GM23338 (cell line): ENCODE measurements at regions not wholly inside any gene's neighbourhood (a gene's known extent, or its start where the extent isn't known, plus 50 kb on each side); places are given as distances from the start of the nearest gene placed in this dataset.

Source experiments
- ATAC-seq: fragments of 200-7000 bp; cut with Tn5 transposase; 3 replicates; pipeline ENCODE4 v1.9.1; 2020
- DNase-seq: peaks from one replicate; pipeline ENCODE4 v3.0.0-alpha.2; 2015; ENCODE audit warnings: low spot score
- H2AFZ ChIP-seq: fragments of 200-600 bp; sonication (generic); 2 replicates; pipeline ENCODE4 v1.8.0; 2016; ENCODE audit warnings: antibody characterized with exemption, mild to moderate bottlenecking, moderate library complexity
- H3F3A ChIP-seq: fragments of 200-600 bp; sonication (generic); replicated peaks from 2 replicates; pipeline ENCODE4 v1.8.0; 2017; ENCODE audit warnings: antibody characterized with exemption, mixed run types, low read depth
- H3K27ac ChIP-seq: fragments of 200-600 bp; sonication (generic); 2 replicates; pipeline ENCODE4 v1.6.1; 2016; ENCODE audit warnings: low read depth
- H3K27me3 ChIP-seq: fragments of 200-600 bp; sonication (generic); 2 replicates; pipeline ENCODE4 v1.8.0; 2016; ENCODE audit warnings: mild to moderate bottlenecking, mixed run types, moderate library complexity; ENCODE audit not compliant: insufficient read depth
- H3K36me3 ChIP-seq: fragments of 200-600 bp; sonication (generic); 2 replicates; pipeline ENCODE4 v1.8.0; 2016; ENCODE audit warnings: mild to moderate bottlenecking; ENCODE audit not compliant: insufficient read depth
- H3K4me1 ChIP-seq: fragments of 200-600 bp; sonication (generic); 2 replicates; pipeline ENCODE4 v1.8.0; 2016; ENCODE audit warnings: mild to moderate bottlenecking, moderate library complexity; ENCODE audit not compliant: insufficient read depth
- H3K4me2 ChIP-seq: fragments of 200-600 bp; sonication (generic); 2 replicates; pipeline ENCODE4 v1.7.1; 2017; ENCODE audit warnings: mixed run types
- H3K4me3 ChIP-seq: fragments of 200-600 bp; sonication (generic); 2 replicates; pipeline ENCODE4 v1.6.1; 2016; ENCODE audit warnings: mixed run types
- H3K79me2 ChIP-seq: fragments of 200-600 bp; sonication (generic); replicated peaks from 2 replicates; pipeline ENCODE4 v1.8.0; 2017; ENCODE audit warnings: mild to moderate bottlenecking; ENCODE audit not compliant: insufficient read depth
- H3K9me2 ChIP-seq: fragments of 200-600 bp; sonication (generic); 2 replicates; pipeline ENCODE4 v1.8.0; 2017; ENCODE audit not compliant: insufficient read depth
- H4K20me1 ChIP-seq: fragments of 200-600 bp; sonication (generic); replicated peaks from 2 replicates; pipeline ENCODE4 v1.8.0; 2017; ENCODE audit warnings: mild to moderate bottlenecking; ENCODE audit not compliant: insufficient read depth
- H3K27ac Mint-ChIP-seq: 2 replicates; pipeline ENCODE4 v1.8.0; 2020; ENCODE audit warnings: inconsistent platforms, mild to moderate bottlenecking, moderate library complexity, mixed read lengths
- H3K27me3 Mint-ChIP-seq: 3 replicates; pipeline ENCODE4 v1.8.0; 2022; ENCODE audit warnings: low read depth, mild to moderate bottlenecking, moderate library complexity, mixed read lengths, inconsistent platforms; ENCODE audit not compliant: insufficient read depth, poor library complexity
- H3K36me3 Mint-ChIP-seq: 3 replicates; pipeline ENCODE4 v1.8.0; 2021; ENCODE audit warnings: low read depth, mild to moderate bottlenecking, inconsistent platforms, moderate library complexity, mixed read lengths
- H3K4me1 Mint-ChIP-seq: 3 replicates; pipeline ENCODE4 v1.8.0; 2020; ENCODE audit warnings: mild to moderate bottlenecking, inconsistent platforms, mixed read lengths
- H3K4me3 Mint-ChIP-seq: 3 replicates; pipeline ENCODE4 v1.8.0; 2021; ENCODE audit warnings: moderate library complexity, mild to moderate bottlenecking, inconsistent platforms, mixed read lengths
- H3K9me3 Mint-ChIP-seq: 3 replicates; pipeline ENCODE4 v1.8.0; 2020; ENCODE audit warnings: moderate library complexity, mild to moderate bottlenecking, inconsistent platforms, mixed read lengths
- CREB1 ChIP-seq: fragments of 250-450 bp; sonication (Bioruptor Pico); IDR thresholded peaks from 2 replicates; pipeline ENCODE4 v1.5.0; 2020; ENCODE audit warnings: low read depth, mild to moderate bottlenecking, moderate library complexity
- EZH2 ChIP-seq: fragments of 200-600 bp; sonication (generic); IDR thresholded peaks from one replicate; pipeline ENCODE4 v1.8.0; 2017; ENCODE audit warnings: antibody characterized with exemption, mild to moderate bottlenecking, low read depth; ENCODE audit not compliant: unreplicated experiment
- EZH2phosphoT487 ChIP-seq: fragments of 200-600 bp; sonication (generic); IDR thresholded peaks from one replicate; pipeline ENCODE4 v1.8.1; 2018; ENCODE audit warnings: antibody characterized with exemption; ENCODE audit not compliant: unreplicated experiment
- JUNB ChIP-seq: IDR thresholded peaks from one replicate; pipeline ENCODE4 v1.6.1; 2016; ENCODE audit warnings: antibody characterized with exemption; ENCODE audit not compliant: unreplicated experiment
- NANOG ChIP-seq: IDR thresholded peaks from 2 replicates; pipeline ENCODE4 v1.6.1; 2016; ENCODE audit warnings: antibody characterized with exemption, borderline replicate concordance
- POLR2AphosphoS5 ChIP-seq: IDR thresholded peaks from 2 replicates; pipeline ENCODE4 v1.6.1; 2016; ENCODE audit warnings: antibody characterized with exemption, low read depth
- REST ChIP-seq: IDR thresholded peaks from one replicate; pipeline ENCODE4 v1.6.1; 2018; ENCODE audit warnings: antibody characterized with exemption; ENCODE audit not compliant: unreplicated experiment
- STAT1 ChIP-seq: IDR thresholded peaks from one replicate; pipeline ENCODE4 v1.6.1; 2016; ENCODE audit warnings: antibody characterized with exemption; ENCODE audit not compliant: unreplicated experiment
- ZNF331 ChIP-seq: fragments of 250-450 bp; sonication (Bioruptor Pico); IDR thresholded peaks from 2 replicates; pipeline ENCODE4 v1.5.0; 2020; ENCODE audit warnings: low read depth, mild to moderate bottlenecking, moderate library complexity
- TF ChIP-seq, protein P1 (sequence below), 2 experiments: fragments of 200-600 bp in 1 of 2; sonication (generic) in 1 of 2; conservative IDR thresholded peaks; 2 replicates each; pipeline versions ENCODE4 v1.5.1 to v1.6.1; 2016 to 2017; ENCODE audit warnings: antibody characterized with exemption in 2 of 2, low read depth in 2 of 2, mild to moderate bottlenecking in 2 of 2, moderate library complexity in 1 of 2
- TF ChIP-seq, protein P2 (sequence below): IDR thresholded peaks from 2 replicates; pipeline ENCODE4 v1.6.1; 2016; ENCODE audit warnings: antibody characterized with exemption

GRCh38 chr11:80293293-80293692 is 852.5 kb upstream of the TENM4 start:
- Histone ChIP-seq H2AFZ (no peak overlapping the region), H3K4me3 (no peak overlapping the region), H3K27ac (no peak overlapping the region), H3K27me3 (no peaks in the 10 kb centered on the region), H3K79me2 (no peaks in the 10 kb centered on the region), H3F3A (no peaks in the 10 kb centered on the region), H3K4me1 (no peaks in the 10 kb centered on the region; the same call in 1 of the 2 replicates), H3K9me2 (peaks cover 1% of the 10 kb centered on the region; the same call in 1 of the 2 replicates), H3K4me2 (no peak overlapping the region), H3K36me3 (no peaks in the 10 kb centered on the region), H4K20me1 (no peaks in the 10 kb centered on the region)
- no peaks in the 10 kb centered on the region for H3K36me3 Mint-ChIP-seq
- no peaks in the 10 kb centered on the region for H3K9me3 Mint-ChIP-seq
- no peak for TF ChIP-seq NANOG
- TF ChIP-seq CREB1 (CRISPR knock-in tag): no peak
- no peak for TF ChIP-seq STAT1
- no peak for TF ChIP-seq REST
- TF ChIP-seq ZNF331 (CRISPR knock-in tag): no peak
- TF ChIP-seq POLR2AphosphoS5: no peak
- peaks cover 3% of the 10 kb centered on the region for H3K27me3 Mint-ChIP-seq
- DNase-seq (no peak), ATAC-seq (no peak)
- no peak overlapping the region for H3K4me3 Mint-ChIP-seq
- no peaks in the 10 kb centered on the region; the same call in 2 of the 3 replicates for H3K4me1 Mint-ChIP-seq
- H3K27ac Mint-ChIP-seq: no peak overlapping the region

DNA sequence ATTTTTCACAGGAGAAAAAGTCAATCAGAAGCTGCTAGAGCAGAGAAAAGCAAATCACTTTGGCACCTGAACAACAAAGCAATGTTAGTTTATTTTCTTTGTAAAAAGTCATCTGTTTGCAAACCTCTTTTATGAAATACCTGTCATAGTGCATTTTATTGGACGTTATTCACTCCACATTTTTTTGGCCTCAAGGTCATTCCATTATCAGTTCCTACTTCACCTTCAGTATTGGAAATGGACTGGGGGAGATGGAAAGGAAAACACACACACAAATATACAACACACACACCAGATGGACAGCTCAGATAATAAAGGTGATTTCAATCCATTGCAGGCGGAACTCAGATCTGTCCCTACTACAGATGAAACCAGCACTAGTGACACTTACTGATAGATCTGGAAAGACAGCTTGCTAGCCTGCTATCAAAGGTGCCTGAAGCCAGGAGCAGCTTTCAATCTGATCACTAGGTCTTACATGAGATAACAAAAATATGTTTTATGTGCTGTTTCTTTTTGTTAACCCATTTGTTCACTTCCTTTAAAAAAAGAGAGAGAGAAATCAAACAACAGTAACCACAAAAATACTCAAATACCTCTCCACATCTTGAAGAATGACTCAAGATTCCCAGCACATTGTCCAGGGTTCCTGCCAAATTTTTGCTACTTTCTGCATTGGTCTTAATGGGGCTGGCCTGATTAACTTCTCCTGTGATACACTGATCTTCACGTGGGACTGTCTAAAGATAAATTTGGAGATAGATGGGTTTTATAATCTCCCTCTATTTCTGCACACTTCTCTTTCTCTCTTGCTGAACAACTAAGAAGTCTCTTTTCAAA is 844.3 kb upstream of the TENM4 start:
- H3K4me1 Mint-ChIP-seq: peaks cover 9% of the 10 kb centered on the region; the same call in 2 of the 3 replicates
- Histone ChIP-seq H3K4me1 (peaks cover 11% of the 10 kb centered on the region), H3K79me2 (no peaks in the 10 kb centered on the region), H3K27me3 (no peaks in the 10 kb centered on the region), H3F3A (no peaks in the 10 kb centered on the region), H3K27ac (no peak overlapping the region), H3K4me2 (no peak overlapping the region), H3K36me3 (no peaks in the 10 kb centered on the region), H4K20me1 (no peaks in the 10 kb centered on the region), H3K9me2 (peaks cover 5% of the 10 kb centered on the region; the same call in 1 of the 2 replicates), H2AFZ (0 out of 2 replicates have a peak overlapping the region, but pooled peaks have one; percentile 21), H3K4me3 (no peak overlapping the region)
- peaks cover 3% of the 10 kb centered on the region for H3K27me3 Mint-ChIP-seq
- ATAC-seq: no peak
- DNase-seq: no peak
- no peak overlapping the region for H3K27ac Mint-ChIP-seq
- H3K9me3 Mint-ChIP-seq: no peaks in the 10 kb centered on the region
- TF ChIP-seq NANOG: no peak
- no peak for TF ChIP-seq EZH2phosphoT487
- TF ChIP-seq ZNF331 (CRISPR knock-in tag): no peak
- TF ChIP-seq REST: no peak
- TF ChIP-seq, protein P1, sequence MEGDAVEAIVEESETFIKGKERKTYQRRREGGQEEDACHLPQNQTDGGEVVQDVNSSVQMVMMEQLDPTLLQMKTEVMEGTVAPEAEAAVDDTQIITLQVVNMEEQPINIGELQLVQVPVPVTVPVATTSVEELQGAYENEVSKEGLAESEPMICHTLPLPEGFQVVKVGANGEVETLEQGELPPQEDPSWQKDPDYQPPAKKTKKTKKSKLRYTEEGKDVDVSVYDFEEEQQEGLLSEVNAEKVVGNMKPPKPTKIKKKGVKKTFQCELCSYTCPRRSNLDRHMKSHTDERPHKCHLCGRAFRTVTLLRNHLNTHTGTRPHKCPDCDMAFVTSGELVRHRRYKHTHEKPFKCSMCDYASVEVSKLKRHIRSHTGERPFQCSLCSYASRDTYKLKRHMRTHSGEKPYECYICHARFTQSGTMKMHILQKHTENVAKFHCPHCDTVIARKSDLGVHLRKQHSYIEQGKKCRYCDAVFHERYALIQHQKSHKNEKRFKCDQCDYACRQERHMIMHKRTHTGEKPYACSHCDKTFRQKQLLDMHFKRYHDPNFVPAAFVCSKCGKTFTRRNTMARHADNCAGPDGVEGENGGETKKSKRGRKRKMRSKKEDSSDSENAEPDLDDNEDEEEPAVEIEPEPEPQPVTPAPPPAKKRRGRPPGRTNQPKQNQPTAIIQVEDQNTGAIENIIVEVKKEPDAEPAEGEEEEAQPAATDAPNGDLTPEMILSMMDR (conservative IDR thresholded peaks at IDR 0.05; ENCODE audit: low read depth in 2 of 2): no peak
- no peak for TF ChIP-seq EZH2
- TF ChIP-seq CREB1 (CRISPR knock-in tag): no peak
- TF ChIP-seq, protein P2, sequence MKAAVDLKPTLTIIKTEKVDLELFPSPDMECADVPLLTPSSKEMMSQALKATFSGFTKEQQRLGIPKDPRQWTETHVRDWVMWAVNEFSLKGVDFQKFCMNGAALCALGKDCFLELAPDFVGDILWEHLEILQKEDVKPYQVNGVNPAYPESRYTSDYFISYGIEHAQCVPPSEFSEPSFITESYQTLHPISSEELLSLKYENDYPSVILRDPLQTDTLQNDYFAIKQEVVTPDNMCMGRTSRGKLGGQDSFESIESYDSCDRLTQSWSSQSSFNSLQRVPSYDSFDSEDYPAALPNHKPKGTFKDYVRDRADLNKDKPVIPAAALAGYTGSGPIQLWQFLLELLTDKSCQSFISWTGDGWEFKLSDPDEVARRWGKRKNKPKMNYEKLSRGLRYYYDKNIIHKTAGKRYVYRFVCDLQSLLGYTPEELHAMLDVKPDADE: no peak
- no peak for TF ChIP-seq JUNB
- no peak for TF ChIP-seq POLR2AphosphoS5
- TF ChIP-seq STAT1: no peak
- H3K4me3 Mint-ChIP-seq: no peak overlapping the region
- H3K36me3 Mint-ChIP-seq: no peaks in the 10 kb centered on the region
